Vagina (tissue), 2 donors: ENCODE measurements at regions not wholly inside any gene's neighbourhood (a gene's known extent, or its start where the extent isn't known, plus 50 kb on each side); places are given as distances from the start of the nearest gene placed in this dataset.

Source experiments
- CTCF ChIP-seq, 3 experiments: fragments of 450-650 bp in 2 of 3; fragments of 200-600 bp in 1 of 3; sonication (generic) in 1 of 3; IDR thresholded peaks; one replicate each; pipeline ENCODE4 v1.5.1; 2017 to 2019; ENCODE audit warnings: antibody characterized with exemption in 3 of 3, mild to moderate bottlenecking in 2 of 3, moderate library complexity in 2 of 3
- POLR2A ChIP-seq, 2 donors: fragments of 450-650 bp; IDR thresholded peaks; one replicate each; pipeline ENCODE4 v1.6.1; 2017; ENCODE audit warnings: antibody characterized with exemption in 2 of 2, mild to moderate bottlenecking in 2 of 2, moderate library complexity in 2 of 2
- POLR2AphosphoS5 ChIP-seq, 2 donors: sonication (generic); formaldehyde crosslinking; IDR thresholded peaks; one replicate each; pipeline ENCODE4 v1.9.0; 2017; ENCODE audit warnings: antibody characterized with exemption in 2 of 2, mild to moderate bottlenecking in 2 of 2, low read depth in 1 of 2; ENCODE audit not compliant: insufficient read depth in 1 of 2

- TF ChIP-seq CTCF (IDR thresholded peaks at IDR 0.05) (no peak), POLR2A (IDR thresholded peaks at IDR 0.05) (no peak), POLR2AphosphoS5 (IDR thresholded peaks at IDR 0.05; ENCODE audit: insufficient read depth in 1 of 2, low read depth in 1 of 2) (no peak)
Measured at GRCh38 chr22:49432897-49433443, 394.7 kb downstream of the BRD1 start.
